Gastrocnemius medialis (tissue), 4 donors: ENCODE measurements at regions not wholly inside any gene's neighbourhood (a gene's known extent, or its start where the extent isn't known, plus 50 kb on each side); places are given as distances from the start of the nearest gene placed in this dataset.

Source experiments
- POLR2A ChIP-seq, 2 donors: fragments of 450-650 bp; IDR thresholded peaks; one replicate each; pipeline ENCODE4 v1.6.1; 2017; ENCODE audit warnings: antibody characterized with exemption in 2 of 2, mild to moderate bottlenecking in 2 of 2, moderate library complexity in 2 of 2
- TF ChIP-seq, protein P1 (sequence below), 5 experiments: fragments of 450-650 bp in 3 of 5; fragments of 200-600 bp in 2 of 5; sonication (generic) in 2 of 5; IDR thresholded peaks in 4 of 5; conservative IDR thresholded peaks in 1 of 5; 1 replicate in 4 of 5; 2 replicates in 1 of 5; pipeline ENCODE4 v1.5.1; 2016 to 2019; ENCODE audit warnings: antibody characterized with exemption in 5 of 5, mild to moderate bottlenecking in 3 of 5, moderate library complexity in 3 of 5

DNA sequence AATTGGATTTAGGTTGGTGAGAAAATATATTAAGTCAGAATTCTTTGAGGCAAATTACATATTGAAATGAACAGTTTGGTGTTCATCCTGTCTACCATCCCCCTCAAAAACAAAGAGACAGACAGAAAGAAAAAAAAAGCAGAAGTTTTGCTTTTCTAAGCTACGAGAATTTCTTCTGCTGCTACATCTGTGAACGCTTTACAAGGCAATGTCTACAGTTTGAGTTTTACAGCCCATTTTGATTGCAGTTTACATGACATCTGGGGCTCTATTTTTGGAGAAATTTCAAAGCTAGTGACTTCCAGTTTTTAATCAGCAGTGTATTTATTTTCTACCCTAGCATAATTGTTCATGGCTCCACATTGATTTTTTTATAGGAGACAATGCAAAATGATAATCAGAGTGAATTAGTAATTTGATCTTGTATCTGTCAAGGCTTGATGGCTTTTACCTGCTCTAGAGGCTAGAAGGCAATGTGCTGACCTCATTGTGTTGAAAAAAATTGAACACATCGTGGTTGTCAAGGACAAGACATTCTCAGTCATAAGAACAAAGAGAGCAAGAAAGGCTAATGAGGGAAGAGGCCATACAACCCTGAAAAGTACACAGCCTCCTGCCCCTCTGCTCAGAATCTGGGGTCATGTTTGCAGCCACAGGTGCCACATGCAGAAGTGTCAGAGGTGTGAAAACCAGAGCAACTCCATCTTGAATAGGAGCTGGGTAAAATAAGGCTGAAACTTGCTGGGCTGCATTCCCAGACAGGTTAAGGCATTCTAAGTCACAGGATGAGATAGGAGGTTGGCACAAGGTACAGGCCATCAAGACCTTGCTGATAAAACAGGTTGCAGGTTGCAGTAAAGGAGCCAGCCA lies 201.0 kb upstream of the CAMK1G start:
- no peak for TF ChIP-seq POLR2A (IDR thresholded peaks at IDR 0.05)
- TF ChIP-seq, protein P1, sequence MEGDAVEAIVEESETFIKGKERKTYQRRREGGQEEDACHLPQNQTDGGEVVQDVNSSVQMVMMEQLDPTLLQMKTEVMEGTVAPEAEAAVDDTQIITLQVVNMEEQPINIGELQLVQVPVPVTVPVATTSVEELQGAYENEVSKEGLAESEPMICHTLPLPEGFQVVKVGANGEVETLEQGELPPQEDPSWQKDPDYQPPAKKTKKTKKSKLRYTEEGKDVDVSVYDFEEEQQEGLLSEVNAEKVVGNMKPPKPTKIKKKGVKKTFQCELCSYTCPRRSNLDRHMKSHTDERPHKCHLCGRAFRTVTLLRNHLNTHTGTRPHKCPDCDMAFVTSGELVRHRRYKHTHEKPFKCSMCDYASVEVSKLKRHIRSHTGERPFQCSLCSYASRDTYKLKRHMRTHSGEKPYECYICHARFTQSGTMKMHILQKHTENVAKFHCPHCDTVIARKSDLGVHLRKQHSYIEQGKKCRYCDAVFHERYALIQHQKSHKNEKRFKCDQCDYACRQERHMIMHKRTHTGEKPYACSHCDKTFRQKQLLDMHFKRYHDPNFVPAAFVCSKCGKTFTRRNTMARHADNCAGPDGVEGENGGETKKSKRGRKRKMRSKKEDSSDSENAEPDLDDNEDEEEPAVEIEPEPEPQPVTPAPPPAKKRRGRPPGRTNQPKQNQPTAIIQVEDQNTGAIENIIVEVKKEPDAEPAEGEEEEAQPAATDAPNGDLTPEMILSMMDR (IDR thresholded peaks at IDR 0.05 in 4 of 5, conservative IDR thresholded peaks at IDR 0.05 in 1 of 5): no peak
